NCI-H446 (cell line): ENCODE measurements at regions not wholly inside any gene's neighbourhood (a gene's known extent, or its start where the extent isn't known, plus 50 kb on each side); places are given as distances from the start of the nearest gene placed in this dataset.
"Not testable (repeated sequence)": the region's sequence is repeated elsewhere in the genome, so short reads cannot be mapped to it uniquely, and the experiment has no call there.

Experiments used
- DNase-seq, 2 experiments: peaks; one replicate each; lab custom pipeline; 2025; lab: John Stamatoyannopoulos, UW

DNA sequence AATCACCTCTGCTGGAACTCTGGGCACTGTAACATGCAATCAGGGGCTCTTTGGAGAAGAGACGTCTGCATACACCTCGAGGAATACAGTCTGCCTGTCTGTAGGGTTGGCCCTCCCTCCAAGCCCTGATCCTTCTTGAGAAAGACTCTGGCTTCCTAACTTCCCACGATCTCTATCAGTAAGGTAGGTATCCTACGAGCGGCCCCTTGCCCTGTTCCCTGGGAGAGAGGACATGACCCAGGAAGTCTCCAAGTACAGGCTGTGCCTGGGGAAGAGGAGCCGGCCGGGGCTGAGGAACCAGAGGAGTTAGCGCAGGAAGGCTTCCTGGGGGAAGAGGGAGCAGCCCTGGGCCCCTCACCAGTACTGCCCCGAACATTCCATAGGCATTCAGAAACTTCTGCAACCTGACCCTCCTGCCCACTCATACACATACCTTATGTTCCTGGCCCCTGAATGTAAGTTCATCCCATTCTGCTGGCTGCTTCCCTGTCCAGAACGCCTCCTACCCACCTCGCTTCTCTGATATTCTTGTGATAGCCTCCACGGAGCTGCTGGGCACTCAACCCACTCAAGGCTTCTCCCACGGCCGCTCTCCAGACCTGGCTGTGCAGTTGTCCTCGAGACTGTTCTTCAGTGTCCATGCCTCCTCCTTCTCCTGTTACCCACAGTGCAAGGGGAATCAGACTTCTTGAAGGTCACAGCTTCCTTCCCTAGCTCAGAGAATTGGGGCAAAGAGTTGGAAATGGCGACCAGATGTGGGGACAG lies 116.1 kb downstream of the CYP26B1 start:
- no peak for DNase-seq

DNA sequence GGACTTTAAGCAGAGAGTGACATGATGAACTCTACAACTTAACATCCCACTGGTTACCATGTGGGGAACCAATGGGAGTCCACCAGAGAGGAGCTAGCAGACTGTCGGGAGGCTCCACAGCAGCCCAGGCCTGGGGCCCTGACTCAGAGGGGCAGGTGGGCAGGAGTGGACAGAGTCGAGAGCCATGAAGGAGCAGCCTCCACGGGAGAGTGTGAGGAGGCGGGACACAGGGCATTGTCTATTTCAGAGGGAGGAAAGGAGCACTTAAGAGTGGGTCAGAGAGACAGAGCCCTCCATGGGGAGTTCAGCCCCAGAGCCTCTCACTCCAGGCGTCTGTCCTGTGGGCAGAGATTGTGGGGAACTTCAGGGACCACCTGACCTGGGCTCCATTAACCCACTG lies 118.7 kb downstream of the CYP26B1 start:
- DNase-seq: no peak

DNA sequence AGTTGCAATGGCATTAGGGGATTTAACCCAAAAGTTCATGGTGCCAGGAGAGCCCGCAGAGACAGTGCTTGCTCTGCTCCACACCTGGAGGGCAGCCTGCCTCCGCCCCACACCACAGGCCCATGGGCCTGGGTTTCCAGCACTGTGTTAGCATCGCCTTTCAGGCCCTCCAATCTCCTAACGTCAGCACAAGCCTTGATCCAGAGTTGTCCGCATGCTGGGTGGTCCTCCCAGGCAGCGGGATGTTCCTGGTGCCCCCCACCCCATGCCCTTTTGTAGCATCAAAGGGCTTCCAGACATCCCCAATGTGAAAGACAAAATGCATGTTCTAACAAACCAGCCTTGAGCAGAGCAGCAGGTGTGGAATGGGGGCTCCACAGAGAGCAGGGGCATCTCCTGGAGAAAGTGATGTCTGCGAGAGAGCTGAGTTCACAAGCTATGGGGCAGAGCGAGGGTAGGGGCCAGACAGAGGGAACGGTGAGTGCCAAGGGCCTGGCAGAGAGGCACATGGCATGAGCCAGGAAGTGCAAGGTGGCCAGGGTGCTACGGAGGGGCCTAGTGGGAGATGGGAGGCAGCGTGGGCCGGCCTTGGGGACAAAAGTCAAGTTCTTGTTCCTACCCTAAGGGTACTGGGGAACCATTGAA lies 119.2 kb downstream of the CYP26B1 start:
- no peak for DNase-seq

DNA sequence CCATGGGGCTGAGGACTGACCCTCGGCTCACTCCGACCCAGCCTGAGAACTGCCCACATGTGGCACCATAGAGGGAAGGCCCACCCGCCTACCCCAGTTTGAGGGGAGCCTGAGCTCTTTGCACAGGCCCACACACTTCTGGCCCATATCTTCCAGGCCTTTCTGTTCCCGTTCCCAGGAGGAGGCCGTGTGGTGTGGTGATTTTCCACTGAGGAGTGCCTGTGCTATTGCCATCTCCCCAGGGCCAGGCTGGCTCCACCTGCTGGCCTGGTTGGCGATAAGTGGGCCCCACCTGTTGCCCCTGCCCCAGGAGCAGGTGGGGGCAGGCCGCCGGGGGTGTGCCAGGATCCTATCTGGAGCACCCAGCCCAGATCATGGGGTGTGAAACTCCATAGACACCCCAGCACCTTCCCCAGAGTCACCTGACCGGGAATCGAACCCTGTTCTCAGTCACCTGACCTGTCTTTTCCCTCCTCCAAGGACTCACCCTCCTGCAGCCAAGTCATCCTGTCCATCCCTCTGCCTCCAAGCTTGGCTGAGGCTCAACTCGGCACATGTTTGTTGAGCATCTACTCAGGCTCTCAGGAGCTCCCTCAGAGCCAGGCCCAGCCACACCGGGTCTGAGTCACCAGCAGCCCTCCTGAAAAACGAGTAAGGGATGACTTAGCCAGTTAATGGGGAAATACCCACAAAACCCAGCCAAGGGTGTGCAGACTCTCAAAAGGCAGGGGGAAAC lies 120.1 kb downstream of the CYP26B1 start:
- DNase-seq: no peak

DNA sequence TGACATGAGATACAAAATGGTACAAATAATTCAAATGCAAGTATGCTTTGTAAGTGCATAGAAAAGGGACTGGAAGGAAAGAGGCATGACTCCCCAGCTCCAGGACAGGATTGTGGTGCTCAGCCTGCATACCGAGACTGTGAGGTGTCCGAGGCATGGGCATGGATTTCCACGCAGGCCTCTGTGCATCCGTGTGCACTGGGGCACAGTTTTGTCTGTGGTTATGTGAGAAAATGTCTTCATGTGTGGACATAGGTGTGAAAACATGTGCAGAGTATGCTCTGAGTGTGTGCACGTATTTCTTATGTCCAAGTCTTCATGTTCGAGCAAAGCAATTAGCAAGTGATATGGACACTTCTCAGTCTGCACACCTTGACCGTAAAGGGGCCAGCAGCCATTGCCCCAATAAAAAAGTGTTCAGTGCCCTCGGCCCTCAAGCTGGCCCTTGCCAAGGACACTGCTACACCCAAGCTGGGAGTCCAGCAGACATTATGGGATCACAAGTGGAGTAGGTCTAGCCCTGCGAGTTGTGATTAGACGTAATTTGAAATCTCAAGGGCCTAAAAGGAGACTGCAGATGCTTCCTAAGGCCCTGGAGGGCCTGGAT lies 120.7 kb downstream of the CYP26B1 start:
- no peak for DNase-seq

DNA sequence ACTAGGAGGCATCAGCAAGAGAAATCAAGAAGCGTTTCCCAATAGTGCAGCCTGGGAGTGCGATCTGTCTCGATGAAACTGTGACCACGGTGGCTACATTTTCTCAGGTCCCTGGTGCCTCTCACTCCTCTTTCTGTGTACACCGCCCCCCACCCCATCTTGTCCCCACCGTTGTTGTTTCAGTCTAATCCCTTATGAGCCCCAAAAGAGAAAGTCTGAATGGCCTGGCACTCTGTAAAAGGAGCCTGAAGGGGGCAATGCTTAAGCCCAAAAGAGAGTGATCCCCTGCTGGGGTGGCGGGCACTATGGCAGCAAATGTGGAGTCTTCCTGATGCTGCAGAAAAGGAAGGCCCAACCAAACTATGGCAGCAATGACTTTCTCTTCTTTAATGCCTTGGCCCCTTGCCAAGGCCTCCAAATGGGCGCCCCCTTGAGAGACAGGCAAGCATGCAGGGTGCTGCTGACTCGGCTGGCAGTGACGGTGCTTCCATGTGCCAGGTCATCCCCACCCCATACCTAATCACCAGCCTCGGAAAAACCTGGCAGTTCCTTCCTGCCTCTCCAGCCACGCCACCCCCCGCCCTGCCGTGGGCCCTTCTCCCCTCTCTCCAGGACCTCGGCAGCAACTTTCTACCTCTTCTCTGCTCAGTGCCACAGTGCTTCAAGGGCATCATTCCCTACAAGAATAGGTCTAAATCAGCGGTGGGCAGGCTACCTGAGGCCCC lies 123.0 kb downstream of the CYP26B1 start:
- peak in 1 of 2 experiments; percentile 38 for DNase-seq

DNA sequence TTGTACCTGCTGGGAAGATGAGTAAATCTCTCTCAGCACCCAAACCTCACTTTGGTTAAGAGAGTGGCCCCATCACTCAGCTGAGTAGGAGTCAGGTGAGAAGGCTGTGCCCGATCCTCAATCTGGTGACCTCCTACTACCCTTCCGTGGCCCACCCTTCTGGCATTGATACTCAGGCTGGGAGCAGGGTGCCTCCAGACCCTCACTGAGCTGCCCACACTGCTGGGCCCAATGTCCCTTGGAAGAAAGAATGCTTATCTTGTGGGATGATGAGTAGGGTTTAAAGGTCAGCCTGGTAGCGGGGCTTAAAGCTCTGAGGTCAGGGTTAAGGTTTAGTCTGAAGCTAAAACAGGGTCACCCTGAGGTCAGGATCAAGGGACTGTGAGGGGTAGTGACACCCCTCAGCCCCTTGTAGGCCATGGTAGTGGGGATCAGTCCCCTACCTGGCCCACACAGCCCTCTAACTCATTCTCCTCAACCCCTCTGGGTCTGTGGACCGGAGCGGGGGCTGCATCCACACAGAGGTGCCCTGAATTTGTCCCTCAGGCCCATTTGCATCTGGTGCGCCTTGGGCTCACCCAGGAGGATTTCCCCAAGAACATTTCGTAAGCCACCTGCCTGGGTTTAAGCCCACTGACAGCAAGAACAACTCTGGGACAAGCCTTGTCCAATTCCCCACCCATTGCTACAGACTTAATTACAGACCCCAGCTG lies 123.8 kb downstream of the CYP26B1 start:
- DNase-seq: no peak

DNA sequence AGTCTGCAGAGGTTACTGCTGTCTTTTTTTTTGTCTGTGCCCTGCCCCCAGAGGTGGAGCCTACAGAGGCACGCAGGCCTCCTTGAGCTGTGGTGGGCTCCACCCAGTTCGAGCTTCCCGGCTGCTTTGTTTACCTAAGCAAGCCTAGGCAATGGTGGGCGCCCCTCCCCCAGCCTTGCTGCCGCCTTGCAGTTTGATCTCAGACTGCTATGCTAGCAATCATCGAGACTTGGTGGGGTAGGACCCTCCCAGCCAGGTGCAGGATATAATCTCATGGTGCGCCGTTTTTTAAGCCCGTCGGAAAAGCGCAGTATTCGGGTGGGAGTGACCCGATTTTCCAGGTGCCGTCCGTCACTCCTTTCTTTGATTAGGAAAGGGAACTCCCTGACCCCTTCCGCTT lies 126.3 kb downstream of the CYP26B1 start:
- DNase-seq: not testable (repeated sequence)

DNA sequence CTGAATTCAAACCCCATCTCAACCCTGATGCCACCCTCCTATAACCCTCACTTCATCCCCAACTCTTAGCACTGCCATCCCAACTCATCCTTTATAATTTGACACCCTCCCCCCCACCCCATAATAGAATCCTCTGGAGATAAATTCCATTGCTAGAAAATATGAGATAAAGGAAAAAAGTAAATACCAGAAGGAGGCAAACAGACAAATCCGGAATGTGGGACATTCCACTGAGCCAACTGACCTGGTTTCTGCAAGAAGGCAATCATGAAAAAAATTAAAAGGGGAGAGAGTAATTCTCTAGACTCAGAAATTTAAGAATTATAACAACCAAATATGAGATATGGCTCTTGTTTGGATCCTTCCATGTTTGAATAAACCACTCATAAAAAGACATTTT lies 132.4 kb downstream of the CYP26B1 start:
- DNase-seq: no peak

DNA sequence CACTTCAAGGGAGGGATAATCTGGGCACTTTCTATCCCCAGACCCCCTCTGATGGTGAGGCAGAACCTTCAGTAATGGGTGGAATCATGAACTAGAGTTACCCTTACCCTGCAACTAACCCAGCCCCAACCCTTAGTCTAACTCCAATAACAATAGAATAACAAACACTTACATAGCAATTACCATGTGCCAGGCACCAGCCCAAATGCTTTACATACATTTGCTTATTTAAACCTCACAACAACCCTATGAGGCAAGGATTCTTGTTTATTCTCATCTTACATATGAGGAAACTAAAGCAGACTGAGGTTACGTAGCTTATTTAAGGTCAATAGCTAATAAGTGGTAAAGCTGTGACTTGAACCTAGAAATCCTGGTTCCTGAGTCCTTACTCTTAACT lies 132.8 kb downstream of the CYP26B1 start:
- DNase-seq: no peak

DNA sequence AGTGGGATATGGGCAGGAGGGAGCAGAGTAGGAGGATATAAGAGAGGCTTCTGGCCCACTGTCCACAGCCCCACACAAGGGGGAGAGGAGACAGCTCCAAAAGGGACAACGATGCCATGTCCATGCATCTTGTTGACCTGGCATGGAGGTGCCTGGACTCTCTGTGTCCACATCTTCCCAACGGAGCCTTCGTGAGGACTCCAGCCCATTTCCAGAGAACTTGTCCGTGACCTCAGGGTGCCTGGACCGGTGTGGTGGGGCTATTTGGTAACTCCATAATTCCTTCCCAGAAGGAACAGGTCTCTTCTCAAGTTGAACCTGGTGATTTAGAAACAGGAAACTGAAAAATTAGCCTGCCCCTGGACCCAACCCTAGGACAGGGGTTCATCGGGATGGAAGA lies 133.9 kb downstream of the CYP26B1 start:
- DNase-seq: no peak

DNA sequence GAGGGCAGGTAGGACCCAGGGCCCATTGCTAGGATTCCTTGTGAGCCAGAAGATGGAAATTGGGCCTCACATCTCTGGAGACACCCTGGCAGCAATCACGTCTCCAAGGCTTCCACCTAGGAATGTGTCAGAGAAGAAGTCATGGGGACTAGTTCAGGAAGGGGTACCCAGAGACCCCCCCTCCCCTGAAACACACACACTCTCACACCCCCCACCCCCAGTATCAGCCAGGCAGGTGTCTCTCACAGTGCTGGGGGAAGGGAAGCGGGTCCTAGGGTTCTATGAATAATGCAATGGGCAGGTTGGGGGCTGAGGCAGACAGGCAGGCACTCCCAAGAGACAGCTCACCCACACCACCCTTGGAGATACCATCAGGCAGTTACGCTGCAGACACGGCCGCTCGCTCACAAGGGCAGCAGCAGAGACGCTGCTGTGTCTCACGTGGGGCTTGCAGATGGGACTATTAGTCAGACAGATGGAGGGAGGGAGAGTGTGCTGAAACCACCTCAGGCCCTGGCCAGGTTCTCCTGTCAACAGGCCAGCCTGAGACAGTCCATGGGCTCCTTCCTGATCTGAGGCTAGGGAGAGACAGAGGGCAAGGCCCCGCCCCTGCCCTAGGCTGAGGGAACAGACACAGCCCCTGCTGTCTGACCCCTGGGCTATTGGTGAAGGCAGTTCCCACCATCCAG lies 134.6 kb downstream of the CYP26B1 start:
- DNase-seq: peak in 1 of 2 experiments; percentile 61

DNA sequence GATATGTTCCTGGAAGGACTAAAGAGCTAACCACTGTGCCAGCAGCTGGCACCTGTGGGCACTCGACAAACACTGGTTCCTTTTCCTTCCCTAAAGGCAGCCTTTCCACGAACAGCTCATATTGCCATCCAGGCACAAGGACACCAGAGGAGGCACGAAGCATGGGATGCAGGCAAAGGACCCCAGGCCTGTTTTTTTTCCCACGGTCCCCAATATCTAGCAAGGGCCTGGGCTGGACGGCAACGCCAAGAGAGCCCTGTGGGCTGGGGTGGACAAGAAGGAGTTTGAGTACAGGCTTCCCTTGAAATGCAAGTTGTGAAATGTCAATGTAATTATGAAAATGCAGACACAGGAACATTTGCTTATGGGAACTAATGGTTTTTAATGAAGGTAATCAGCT lies 135.9 kb downstream of the CYP26B1 start:
- DNase-seq: no peak

DNA sequence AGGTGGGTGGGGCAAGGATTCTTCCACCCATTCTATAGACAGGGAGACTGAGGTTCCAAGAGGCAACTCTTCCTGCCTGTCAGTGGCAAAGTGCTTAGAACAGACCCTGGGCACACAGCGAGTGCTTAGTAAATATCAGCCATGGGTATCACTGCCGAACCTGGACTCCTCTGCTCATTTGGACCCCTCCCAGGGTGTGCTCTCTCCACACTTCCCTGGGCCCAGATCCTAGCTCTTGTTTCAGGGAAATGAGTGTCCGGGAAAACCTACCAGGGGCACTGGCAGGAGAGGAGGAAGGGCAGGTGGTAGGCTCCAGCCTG lies 136.3 kb downstream of the CYP26B1 start:
- no peak for DNase-seq

DNA sequence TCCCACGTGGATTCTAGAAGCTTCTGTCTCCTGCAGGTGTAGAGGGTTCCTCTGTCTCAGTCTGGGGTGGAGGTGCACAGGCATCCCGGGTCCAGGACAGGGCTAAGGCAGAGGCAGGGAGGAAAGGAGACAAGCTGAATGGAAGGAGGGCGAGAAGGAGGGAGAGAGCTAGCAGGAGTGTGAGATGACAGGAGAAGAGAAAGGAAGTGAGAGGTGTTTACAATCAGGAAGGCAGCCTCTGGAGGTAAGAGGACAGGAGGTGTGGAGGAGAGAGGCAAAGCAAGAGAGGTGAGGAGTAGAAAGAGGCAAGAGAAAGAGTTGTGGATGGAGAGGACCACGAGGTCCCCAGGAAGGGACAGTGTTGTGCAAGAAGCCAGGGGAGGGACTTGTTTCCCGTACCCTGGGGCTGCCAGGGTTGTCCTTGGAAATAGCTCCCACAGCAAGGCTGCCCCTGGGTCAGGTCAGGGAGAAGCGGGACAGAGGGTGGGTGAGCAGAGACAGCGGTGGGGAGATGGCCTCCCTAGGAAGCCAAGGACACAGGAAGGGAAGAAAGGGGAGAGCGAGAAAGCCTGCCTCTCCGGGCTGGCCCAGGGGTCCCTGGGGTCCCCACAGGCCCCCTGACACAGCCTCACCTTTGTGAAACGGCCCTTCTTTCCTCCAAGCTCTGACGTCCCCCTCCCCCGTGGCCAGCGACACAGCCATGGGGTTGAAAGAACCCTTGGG lies 136.9 kb downstream of the CYP26B1 start:
- DNase-seq: no peak

DNA sequence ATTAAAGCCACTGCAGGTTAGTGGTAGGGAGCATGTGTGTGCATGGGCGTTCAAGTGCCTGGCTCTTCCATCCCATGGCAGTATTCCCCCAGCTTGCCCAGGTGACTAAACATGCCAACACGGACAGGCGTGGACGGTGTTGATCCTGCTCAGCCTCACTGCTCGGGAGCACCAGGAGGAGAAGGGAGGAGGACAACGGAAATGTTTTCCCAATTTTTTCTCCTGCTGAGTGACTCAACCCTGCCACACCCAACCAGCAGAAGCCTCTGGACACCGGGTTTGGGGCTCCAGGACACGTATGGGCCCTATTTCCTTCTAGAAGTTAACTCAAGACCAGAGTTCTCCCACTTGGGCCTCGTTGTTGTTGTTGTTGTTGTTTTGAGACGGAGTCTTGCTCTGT lies 139.1 kb downstream of the CYP26B1 start:
- no peak for DNase-seq

DNA sequence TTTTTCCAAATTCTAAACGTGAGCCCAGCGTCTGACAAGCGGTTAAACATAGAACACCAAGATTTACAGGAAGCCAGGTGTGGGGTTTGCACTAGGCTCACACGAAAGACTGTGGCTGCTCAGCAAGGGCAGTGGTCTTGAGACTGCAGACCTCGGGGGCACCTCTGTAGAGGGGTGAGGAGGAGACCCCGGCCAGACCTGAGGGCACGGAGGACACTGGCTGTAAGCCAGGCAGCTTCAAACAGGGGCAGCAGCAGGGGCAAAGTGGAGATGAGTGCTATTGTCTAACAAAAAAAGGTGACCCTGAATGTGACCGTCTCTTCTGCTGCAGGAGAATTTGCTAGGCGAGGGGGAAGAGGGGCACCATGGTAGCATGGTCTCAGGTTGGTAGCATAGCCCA lies 140.3 kb downstream of the CYP26B1 start:
- DNase-seq: no peak

DNA sequence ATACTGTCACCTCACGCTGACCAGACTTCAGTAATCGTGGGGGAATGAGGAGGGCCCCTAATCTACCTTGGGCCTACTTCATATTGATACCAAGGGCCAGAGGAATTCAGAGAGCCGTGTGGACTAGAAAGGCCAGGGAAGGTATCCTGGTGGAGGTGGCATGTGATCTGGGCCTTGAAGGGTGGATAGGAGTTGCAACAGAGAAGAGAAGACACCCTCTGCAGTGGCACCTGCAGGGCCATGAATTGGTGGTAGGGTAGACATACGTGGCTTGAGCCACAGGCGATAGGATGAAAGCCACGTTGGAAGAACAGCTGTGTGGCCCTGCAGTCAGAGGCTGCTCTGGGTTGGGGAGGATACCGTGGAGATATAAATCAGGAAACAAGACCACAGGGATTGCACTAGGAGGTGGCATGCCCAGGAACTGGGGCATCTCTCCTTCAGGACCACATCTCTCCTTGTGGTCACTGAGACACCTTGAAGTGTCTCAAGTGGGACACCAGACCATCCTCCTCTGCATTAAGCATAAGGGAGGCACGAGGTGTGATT lies 141.4 kb downstream of the CYP26B1 start:
- DNase-seq: no peak

DNA sequence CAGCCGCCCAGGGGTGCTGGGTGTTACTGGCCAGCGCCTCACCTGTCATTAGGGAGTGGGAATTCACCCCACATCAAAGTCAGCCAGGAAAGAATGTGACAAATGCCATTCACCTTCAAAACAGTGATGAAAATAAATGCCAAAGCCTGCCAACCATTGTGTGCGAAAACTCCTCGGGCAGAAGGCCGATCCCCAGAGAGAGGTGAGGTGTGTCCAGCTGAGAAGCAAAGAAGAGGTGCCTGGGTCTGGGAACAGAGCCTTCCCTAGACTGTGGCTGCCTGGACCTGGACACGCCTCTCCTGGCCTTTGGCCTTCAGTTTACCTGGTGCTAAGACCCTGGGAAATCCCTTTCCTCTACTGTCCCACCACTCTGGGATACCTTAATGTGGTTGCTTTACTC lies 142.7 kb downstream of the CYP26B1 start:
- no peak for DNase-seq
